GM13977 (cell line): ENCODE measurements at regions not wholly inside any gene's neighbourhood (a gene's known extent, or its start where the extent isn't known, plus 50 kb on each side); places are given as distances from the start of the nearest gene placed in this dataset.

ENCODE experiments used
- DNase-seq: peaks from one replicate; pipeline ENCODE4 v3.0.0; 2012; ENCODE audit warnings: low spot score
- in situ Hi-C: fragments of 300-500 bp; cut with MboI; formaldehyde crosslinking; loops from one replicate; pipeline ENCODE4 v1.12.0; 2022; ENCODE audit warnings: low sequenced_read_pairs, low pct_unique_long_range_greater_than_20kb, mixed read lengths, inconsistent platforms; ENCODE audit not compliant: unreplicated experiment
- TF ChIP-seq, protein P1 (sequence below): IDR thresholded peaks from 2 replicates; pipeline ENCODE4 v1.5.1; 2012; ENCODE audit warnings: mild to moderate bottlenecking, control low read depth; ENCODE audit not compliant: insufficient read depth; ENCODE audit errors: extremely low read depth, missing control alignments

DNA sequence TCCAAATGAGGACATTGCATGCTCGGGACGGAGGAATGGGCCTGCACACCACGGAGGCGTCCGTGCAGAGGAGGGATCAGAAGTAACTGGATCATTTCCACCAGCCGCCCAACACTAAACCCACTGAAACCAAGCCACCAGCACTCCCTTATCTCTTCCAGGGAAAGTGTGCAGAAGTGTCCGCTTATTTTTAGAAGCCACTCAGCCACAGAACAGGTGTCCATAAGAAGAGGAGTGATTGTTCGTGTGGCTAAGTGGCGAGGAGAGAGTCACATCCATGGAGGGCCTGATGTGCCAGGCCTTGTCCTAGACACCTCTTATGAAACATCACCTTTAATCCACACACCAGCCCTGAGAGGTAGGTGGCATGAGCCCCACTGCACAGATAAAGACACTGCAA lies 407.9 kb upstream of the NPVF start:
- in situ Hi-C loops: no loop called here
- TF ChIP-seq, protein P1, sequence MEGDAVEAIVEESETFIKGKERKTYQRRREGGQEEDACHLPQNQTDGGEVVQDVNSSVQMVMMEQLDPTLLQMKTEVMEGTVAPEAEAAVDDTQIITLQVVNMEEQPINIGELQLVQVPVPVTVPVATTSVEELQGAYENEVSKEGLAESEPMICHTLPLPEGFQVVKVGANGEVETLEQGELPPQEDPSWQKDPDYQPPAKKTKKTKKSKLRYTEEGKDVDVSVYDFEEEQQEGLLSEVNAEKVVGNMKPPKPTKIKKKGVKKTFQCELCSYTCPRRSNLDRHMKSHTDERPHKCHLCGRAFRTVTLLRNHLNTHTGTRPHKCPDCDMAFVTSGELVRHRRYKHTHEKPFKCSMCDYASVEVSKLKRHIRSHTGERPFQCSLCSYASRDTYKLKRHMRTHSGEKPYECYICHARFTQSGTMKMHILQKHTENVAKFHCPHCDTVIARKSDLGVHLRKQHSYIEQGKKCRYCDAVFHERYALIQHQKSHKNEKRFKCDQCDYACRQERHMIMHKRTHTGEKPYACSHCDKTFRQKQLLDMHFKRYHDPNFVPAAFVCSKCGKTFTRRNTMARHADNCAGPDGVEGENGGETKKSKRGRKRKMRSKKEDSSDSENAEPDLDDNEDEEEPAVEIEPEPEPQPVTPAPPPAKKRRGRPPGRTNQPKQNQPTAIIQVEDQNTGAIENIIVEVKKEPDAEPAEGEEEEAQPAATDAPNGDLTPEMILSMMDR: no peak
- DNase-seq: no peak

DNA sequence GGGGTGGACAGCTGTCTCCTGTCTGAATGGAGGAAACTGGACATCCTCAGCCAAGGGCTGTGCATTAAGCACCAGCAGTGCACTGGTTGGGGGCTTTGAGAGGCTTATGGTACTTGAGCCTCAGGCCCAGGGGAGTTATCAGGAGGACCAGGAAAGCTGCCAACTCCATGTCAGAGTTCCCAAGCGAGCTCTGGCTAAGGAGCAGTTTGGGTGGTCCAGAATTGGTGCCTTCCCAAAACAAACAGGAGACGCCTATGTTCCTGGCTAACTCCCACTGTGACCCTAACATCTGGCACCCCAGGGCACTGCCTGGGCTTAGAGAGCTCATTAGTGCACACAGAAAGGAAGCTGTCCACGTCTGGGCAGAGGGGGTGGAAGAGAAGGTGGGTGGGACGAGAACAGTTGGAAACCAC lies 408.6 kb upstream of the NPVF start:
- in situ Hi-C loops: no loop called here
- TF ChIP-seq, protein P1: no peak
- DNase-seq: no peak

DNA sequence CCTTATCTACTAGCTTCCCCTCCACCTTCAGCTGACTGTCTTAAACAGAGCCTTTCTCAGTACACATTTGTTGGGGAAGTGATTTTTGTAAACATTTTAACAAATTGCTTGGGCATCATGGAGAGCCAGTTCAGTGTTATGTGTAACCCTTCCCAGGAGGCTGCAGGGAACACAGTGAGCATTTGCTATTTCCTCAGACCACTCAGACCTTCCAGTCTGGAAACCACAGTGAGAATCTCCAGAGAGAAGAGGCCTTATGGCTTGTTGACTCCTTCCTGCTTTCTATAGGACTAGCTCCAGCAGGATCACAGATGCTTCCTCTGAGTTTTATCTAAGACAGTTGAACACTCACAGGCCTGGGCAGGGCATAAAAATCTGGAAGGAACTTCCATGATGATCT lies 409.8 kb upstream of the NPVF start:
- in situ Hi-C loops: no loop called here
- TF ChIP-seq, protein P1: no peak
- DNase-seq: no peak

DNA sequence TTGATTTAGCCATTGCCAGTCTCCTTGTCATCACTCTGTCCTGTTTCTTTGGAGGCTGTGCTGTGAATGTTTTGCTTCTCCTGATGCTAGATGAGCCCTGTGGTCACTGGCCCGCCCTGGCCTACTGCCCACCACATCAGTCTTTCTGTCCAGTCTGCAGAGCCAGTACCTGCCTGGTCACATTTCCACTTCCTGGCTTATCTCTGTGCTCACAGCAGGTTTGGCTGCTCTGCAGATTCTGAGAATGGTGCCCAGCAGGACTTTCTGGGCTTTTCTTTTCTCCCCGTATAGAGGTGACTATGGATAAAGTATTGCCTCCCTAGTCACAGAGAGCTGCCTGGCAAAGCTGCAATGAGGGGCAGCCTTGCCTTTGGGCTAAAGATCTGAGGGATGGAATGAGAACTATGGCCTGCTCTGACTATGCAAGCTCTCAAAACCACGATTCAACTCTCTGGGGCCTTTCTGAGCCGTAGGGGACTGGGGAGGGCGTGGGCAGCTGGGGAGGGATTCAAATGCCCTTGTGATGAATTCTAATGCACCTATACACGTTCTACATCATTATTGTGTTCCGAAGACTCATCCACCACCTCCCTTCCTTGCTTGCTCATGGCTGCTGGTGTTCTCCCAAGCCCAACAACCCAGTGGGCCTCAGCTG lies 410.4 kb upstream of the NPVF start:
- DNase-seq: no peak
- in situ Hi-C loops: no loop called here
- TF ChIP-seq, protein P1: no peak

DNA sequence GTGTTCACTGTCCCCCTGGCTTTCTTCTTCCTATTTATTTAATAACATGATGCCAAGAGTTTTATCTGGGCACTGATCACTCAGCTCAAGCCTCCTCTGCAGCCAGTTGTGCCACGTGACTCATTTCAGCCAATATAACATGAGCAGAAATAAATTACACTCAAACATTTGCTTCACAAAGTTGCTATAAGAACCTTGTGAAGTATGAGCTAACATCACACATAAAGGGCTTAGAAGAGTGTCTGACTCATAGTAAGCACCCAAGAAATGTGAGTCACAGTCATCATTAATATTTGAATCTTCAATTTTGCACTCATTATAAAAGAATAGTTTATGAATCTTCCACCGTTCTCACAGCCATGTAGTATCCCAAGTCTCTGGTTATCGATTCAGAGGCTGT lies 414.6 kb upstream of the NPVF start:
- DNase-seq: no peak

DNA sequence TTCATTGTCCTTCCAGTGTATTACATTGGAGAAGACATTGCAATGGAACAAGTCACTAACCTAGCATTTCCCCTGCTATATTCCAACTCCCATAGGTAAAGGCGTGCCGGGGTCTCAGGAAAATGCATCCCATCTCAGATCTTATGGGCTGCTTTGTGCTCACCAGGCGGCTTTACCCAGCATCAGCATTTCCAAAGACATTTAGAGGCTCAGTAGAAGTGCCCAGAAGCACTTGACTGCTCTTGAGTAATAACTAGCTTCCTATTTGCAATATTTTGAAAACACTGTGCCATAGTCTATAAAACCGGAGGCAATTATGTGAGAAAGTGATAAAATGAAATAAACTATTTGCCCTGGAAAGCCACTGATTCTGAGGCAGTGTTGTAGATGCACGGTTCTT lies 415.0 kb upstream of the NPVF start:
- DNase-seq: no peak
- TF ChIP-seq, protein P1: no peak
- in situ Hi-C loops: no loop called here

More for the DNA sequence above, 414.6 kb upstream of the NPVF start:
- in situ Hi-C loops: no loop called here
- TF ChIP-seq, protein P1: no peak
